Uterus (tissue), 2 donors: ENCODE measurements at regions not wholly inside any gene's neighbourhood (a gene's known extent, or its start where the extent isn't known, plus 50 kb on each side); places are given as distances from the start of the nearest gene placed in this dataset.

ENCODE experiments used
- CTCF ChIP-seq, 4 experiments: fragments of 200-600 bp in 2 of 4; fragments of 450-650 bp in 2 of 4; sonication (generic) in 2 of 4; IDR thresholded peaks; one replicate each; pipeline ENCODE4 v1.5.1; 2016 to 2019; ENCODE audit warnings: antibody characterized with exemption in 4 of 4, mild to moderate bottlenecking in 2 of 4, moderate library complexity in 1 of 4
- POLR2A ChIP-seq, 2 donors: fragments of 450-650 bp; IDR thresholded peaks; one replicate each; pipeline ENCODE4 v1.6.1; 2016; ENCODE audit warnings: antibody characterized with exemption in 2 of 2, mild to moderate bottlenecking in 1 of 2, moderate library complexity in 1 of 2

DNA sequence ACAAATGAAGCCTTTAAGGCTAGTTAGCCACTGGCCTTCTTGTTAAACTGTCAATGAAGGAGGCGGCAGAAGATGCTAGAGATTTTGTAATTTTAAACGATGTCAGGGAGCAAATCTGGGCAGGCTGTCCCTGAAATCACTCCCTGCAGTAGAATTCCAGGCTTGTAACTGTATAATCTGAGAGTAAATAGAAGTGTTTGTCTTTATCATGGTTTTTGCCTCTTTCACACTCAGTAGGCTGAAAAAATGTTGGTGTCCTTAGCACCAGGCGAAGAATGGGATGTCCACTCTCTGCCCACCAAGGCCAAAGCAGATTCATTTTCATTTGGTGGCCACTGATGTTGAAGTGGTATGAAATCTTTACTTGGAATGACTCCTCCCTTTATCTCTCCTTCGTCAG is 136.9 kb upstream of the THSD7B start:
- TF ChIP-seq CTCF (IDR thresholded peaks at IDR 0.05), result no peak
- TF ChIP-seq POLR2A (IDR thresholded peaks at IDR 0.05), result no peak
